ENCODE measurements at regions not wholly inside any gene's neighbourhood (a gene's known extent, or its start where the extent isn't known, plus 50 kb on each side); places are given as distances from the start of the nearest gene placed in this dataset.

- TF ChIP-seq, protein P1, sequence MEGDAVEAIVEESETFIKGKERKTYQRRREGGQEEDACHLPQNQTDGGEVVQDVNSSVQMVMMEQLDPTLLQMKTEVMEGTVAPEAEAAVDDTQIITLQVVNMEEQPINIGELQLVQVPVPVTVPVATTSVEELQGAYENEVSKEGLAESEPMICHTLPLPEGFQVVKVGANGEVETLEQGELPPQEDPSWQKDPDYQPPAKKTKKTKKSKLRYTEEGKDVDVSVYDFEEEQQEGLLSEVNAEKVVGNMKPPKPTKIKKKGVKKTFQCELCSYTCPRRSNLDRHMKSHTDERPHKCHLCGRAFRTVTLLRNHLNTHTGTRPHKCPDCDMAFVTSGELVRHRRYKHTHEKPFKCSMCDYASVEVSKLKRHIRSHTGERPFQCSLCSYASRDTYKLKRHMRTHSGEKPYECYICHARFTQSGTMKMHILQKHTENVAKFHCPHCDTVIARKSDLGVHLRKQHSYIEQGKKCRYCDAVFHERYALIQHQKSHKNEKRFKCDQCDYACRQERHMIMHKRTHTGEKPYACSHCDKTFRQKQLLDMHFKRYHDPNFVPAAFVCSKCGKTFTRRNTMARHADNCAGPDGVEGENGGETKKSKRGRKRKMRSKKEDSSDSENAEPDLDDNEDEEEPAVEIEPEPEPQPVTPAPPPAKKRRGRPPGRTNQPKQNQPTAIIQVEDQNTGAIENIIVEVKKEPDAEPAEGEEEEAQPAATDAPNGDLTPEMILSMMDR (IDR thresholded peaks at IDR 0.05): no peak
- H3K36me3 Mint-ChIP-seq (ENCODE audit: unreplicated experiment): no peaks in the 10 kb centered on the region
- peaks cover 45% of the 10 kb centered on the region for H3K27me3 Mint-ChIP-seq (ENCODE audit: unreplicated experiment)
- DNase-seq (ENCODE audit: extremely low spot score, unreplicated experiment): no peak
- no peak overlapping the region for H3K4me3 Mint-ChIP-seq (ENCODE audit: unreplicated experiment)
- no peak overlapping the region for H3K27ac Mint-ChIP-seq (ENCODE audit: unreplicated experiment)
- H3K9me3 Mint-ChIP-seq (ENCODE audit: unreplicated experiment): no peaks in the 10 kb centered on the region
- H3K4me1 Mint-ChIP-seq (ENCODE audit: unreplicated experiment): no peaks in the 10 kb centered on the region
These were observed 82.8 kb upstream of the EEPD1 start for GRCh38 chr7:36070230-36070629.

DNA sequence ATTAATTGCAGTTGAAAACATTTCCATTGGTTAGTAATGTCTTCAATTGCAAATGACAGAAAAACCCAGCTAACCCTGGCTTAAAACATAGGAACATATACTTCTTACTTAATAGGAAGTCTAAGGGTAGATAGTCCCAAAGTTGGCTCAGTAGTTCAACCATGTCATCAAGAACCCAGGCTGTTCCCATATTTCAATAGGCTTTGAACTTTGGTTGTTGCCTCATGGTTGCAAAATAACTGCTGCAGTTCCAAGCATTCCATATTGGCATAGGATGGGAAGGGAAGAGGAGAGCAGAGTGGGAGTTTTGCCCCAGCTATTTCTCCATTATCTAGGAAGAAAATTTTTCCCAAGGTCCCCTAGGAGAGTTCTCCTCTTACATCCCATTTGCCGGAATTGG, 81.4 kb upstream of the EEPD1 start:
- peaks cover 3% of the 10 kb centered on the region for H3K4me1 Mint-ChIP-seq (ENCODE audit: unreplicated experiment)
- no peak overlapping the region for H3K4me3 Mint-ChIP-seq (ENCODE audit: unreplicated experiment)
- no peak for DNase-seq (ENCODE audit: extremely low spot score, unreplicated experiment)
- no peak overlapping the region for H3K27ac Mint-ChIP-seq (ENCODE audit: unreplicated experiment)
- TF ChIP-seq, protein P1 (IDR thresholded peaks at IDR 0.05): no peak
- H3K27me3 Mint-ChIP-seq (ENCODE audit: unreplicated experiment): peaks cover 46% of the 10 kb centered on the region
- no peaks in the 10 kb centered on the region for H3K36me3 Mint-ChIP-seq (ENCODE audit: unreplicated experiment)
- H3K9me3 Mint-ChIP-seq (ENCODE audit: unreplicated experiment): no peaks in the 10 kb centered on the region

GRCh38 chr7:36072620-36073019, 80.4 kb upstream of the EEPD1 start:
- H3K9me3 Mint-ChIP-seq (ENCODE audit: unreplicated experiment): no peaks in the 10 kb centered on the region
- DNase-seq (ENCODE audit: extremely low spot score, unreplicated experiment): no peak
- H3K4me1 Mint-ChIP-seq (ENCODE audit: unreplicated experiment): peaks cover 3% of the 10 kb centered on the region
- no peak overlapping the region for H3K27ac Mint-ChIP-seq (ENCODE audit: unreplicated experiment)
- TF ChIP-seq, protein P1 (IDR thresholded peaks at IDR 0.05): no peak
- peaks cover 46% of the 10 kb centered on the region for H3K27me3 Mint-ChIP-seq (ENCODE audit: unreplicated experiment)
- no peaks in the 10 kb centered on the region for H3K36me3 Mint-ChIP-seq (ENCODE audit: unreplicated experiment)
- H3K4me3 Mint-ChIP-seq (ENCODE audit: unreplicated experiment): no peak overlapping the region

DNA sequence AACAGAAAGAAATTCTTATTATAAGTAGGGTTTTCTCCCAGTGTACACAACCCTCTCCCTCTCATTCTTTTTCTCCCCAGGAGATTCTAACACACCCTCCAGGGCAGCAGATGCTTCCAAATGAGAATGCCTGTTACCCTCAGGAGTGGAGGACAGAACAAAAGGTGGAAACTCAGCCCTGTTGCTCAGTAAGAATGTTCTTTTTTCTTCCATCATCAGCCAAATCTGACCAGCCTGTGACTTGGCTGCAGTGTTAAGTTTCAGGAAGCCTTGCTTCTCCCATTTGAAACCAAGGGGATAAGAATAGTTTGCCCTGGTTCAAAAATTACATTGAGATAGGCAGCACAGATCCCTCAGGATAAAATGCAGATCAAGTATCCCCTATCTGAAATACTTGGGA, 77.5 kb upstream of the EEPD1 start:
- Mint-ChIP-seq H3K36me3 (ENCODE audit: unreplicated experiment) (no peaks in the 10 kb centered on the region), H3K4me3 (ENCODE audit: unreplicated experiment) (no peak overlapping the region), H3K4me1 (ENCODE audit: unreplicated experiment) (peaks cover 3% of the 10 kb centered on the region), H3K9me3 (ENCODE audit: unreplicated experiment) (no peaks in the 10 kb centered on the region), H3K27ac (ENCODE audit: unreplicated experiment) (peak overlapping the region; percentile 21), H3K27me3 (ENCODE audit: unreplicated experiment) (peaks cover 47% of the 10 kb centered on the region)
- TF ChIP-seq, protein P1 (IDR thresholded peaks at IDR 0.05): no peak
- DNase-seq (ENCODE audit: extremely low spot score, unreplicated experiment): no peak

GRCh38 chr7:36076074-36076473, 77.0 kb upstream of the EEPD1 start:
- H3K27me3 Mint-ChIP-seq (ENCODE audit: unreplicated experiment): peaks cover 47% of the 10 kb centered on the region
- no peak for DNase-seq (ENCODE audit: extremely low spot score, unreplicated experiment)
- H3K36me3 Mint-ChIP-seq (ENCODE audit: unreplicated experiment): no peaks in the 10 kb centered on the region
- H3K27ac Mint-ChIP-seq (ENCODE audit: unreplicated experiment): no peak overlapping the region
- TF ChIP-seq, protein P1 (IDR thresholded peaks at IDR 0.05): no peak
- no peaks in the 10 kb centered on the region for H3K9me3 Mint-ChIP-seq (ENCODE audit: unreplicated experiment)
- H3K4me1 Mint-ChIP-seq (ENCODE audit: unreplicated experiment): peaks cover 3% of the 10 kb centered on the region
- no peak overlapping the region for H3K4me3 Mint-ChIP-seq (ENCODE audit: unreplicated experiment)
